PC-3 (cell line): ENCODE measurements at regions not wholly inside any gene's neighbourhood (a gene's known extent, or its start where the extent isn't known, plus 50 kb on each side); places are given as distances from the start of the nearest gene placed in this dataset.

Experiments used
- ATAC-seq: fragments of 200-7000 bp; cut with Tn5 transposase; 2 replicates; pipeline ENCODE4 v1.9.1; 2020; ENCODE audit warnings: mild to moderate bottlenecking, moderate library complexity
- BruUV-seq: library from RNA; stranded (reverse); fragments of 400-500 nt; replicated peaks from 2 replicates; lab custom pipeline; 2021; lab: Mats Ljungman, UMichigan
- CTCF ChIA-PET: fragments of 300-600 bp; sonication (Branson Sonifier 250); formaldehyde crosslinking; loops from one replicate; lab custom pipeline; 2022; ENCODE audit warnings: antibody characterized with exemption; lab: Charles Lee
- POLR2A ChIA-PET: fragments of 300-600 bp; sonication (Branson Sonifier 250); formaldehyde crosslinking; loops from one replicate; lab custom pipeline; 2022; ENCODE audit warnings: antibody characterized with exemption; ENCODE audit not compliant: unreplicated experiment; lab: Charles Lee
- DNase-seq: peaks from one replicate; pipeline ENCODE4 v3.0.0-alpha.2; 2015
- H2AFZ ChIP-seq: fragments of 300-600 bp; sonication (generic); 2 replicates; pipeline ENCODE4 v1.6.0; 2016; ENCODE audit warnings: antibody characterized with exemption, low read length
- H3F3A ChIP-seq: fragments of 300-600 bp; sonication (generic); one replicate; pipeline ENCODE4 v1.6.0; 2017; ENCODE audit warnings: antibody characterized with exemption, low read length, control low read depth, mild to moderate bottlenecking; ENCODE audit not compliant: unreplicated experiment
- H3K27ac ChIP-seq: fragments of 300-600 bp; sonication (generic); 2 replicates; pipeline ENCODE4 v1.5.1; 2016; ENCODE audit warnings: mild to moderate bottlenecking, low read length
- H3K27me3 ChIP-seq: fragments of 300-600 bp; sonication (generic); 2 replicates; pipeline ENCODE4 v1.6.1; 2016; ENCODE audit warnings: low read length, mixed read lengths
- H3K36me3 ChIP-seq: fragments of 300-600 bp; sonication (generic); 2 replicates; pipeline ENCODE4 v1.6.1; 2016; ENCODE audit warnings: low read depth, mixed run types, low read length, mixed read lengths
- H3K4me1 ChIP-seq: fragments of 300-600 bp; sonication (generic); 2 replicates; pipeline ENCODE4 v1.5.1; 2016; ENCODE audit warnings: low read length; ENCODE audit not compliant: insufficient read depth
- H3K4me2 ChIP-seq: fragments of 300-600 bp; sonication (generic); 2 replicates; pipeline ENCODE4 v1.6.0; 2016; ENCODE audit warnings: low read length
- H3K4me3 ChIP-seq: fragments of 300-600 bp; sonication (generic); 2 replicates; pipeline ENCODE4 v1.5.1; 2016; ENCODE audit warnings: mild to moderate bottlenecking, low read length, mixed read lengths
- H3K79me2 ChIP-seq: fragments of 300-600 bp; sonication (generic); 2 replicates; pipeline ENCODE4 v1.6.1; 2017; ENCODE audit warnings: low read length, mixed read lengths
- H3K9ac ChIP-seq: fragments of 300-600 bp; sonication (generic); 2 replicates; pipeline ENCODE4 v1.6.0; 2016; ENCODE audit warnings: mild to moderate bottlenecking, low read length
- H3K9me2 ChIP-seq: fragments of 300-600 bp; sonication (generic); replicated peaks from 2 replicates; pipeline ENCODE4 v1.6.1; 2016; ENCODE audit warnings: mixed run types, low read length, mixed read lengths
- H3K9me3 ChIP-seq: fragments of 300-600 bp; sonication (generic); 2 replicates; pipeline ENCODE4 v1.6.1; 2016; ENCODE audit warnings: low read length, mixed read lengths
- H4K20me1 ChIP-seq: fragments of 300-600 bp; sonication (generic); 2 replicates; pipeline ENCODE4 v1.6.1; 2016; ENCODE audit warnings: low read length, mixed read lengths
- EZH2 ChIP-seq: fragments of 300-600 bp; sonication (generic); IDR thresholded peaks from one replicate; pipeline ENCODE4 v1.6.1; 2017; ENCODE audit warnings: antibody characterized with exemption, mild to moderate bottlenecking, low read length; ENCODE audit not compliant: unreplicated experiment
- EZH2phosphoT487 ChIP-seq: fragments of 300-600 bp; sonication (generic); IDR thresholded peaks from 2 replicates; pipeline ENCODE4 v1.6.1; 2018; ENCODE audit warnings: mild to moderate bottlenecking, antibody characterized with exemption, low read length, borderline replicate concordance
- intact Hi-C: fragments of 100-400 bp; cut with micrococcal nuclease; formaldehyde crosslinking; loops from 2 replicates; pipeline ENCODE4 v1.9.0; 2023
- TF ChIP-seq, protein P1 (sequence below): fragments of 300-600 bp; sonication (generic); conservative IDR thresholded peaks from 2 replicates; pipeline ENCODE4 v1.5.1; 2017; ENCODE audit warnings: antibody characterized with exemption, low read depth, mild to moderate bottlenecking, low read length

DNA sequence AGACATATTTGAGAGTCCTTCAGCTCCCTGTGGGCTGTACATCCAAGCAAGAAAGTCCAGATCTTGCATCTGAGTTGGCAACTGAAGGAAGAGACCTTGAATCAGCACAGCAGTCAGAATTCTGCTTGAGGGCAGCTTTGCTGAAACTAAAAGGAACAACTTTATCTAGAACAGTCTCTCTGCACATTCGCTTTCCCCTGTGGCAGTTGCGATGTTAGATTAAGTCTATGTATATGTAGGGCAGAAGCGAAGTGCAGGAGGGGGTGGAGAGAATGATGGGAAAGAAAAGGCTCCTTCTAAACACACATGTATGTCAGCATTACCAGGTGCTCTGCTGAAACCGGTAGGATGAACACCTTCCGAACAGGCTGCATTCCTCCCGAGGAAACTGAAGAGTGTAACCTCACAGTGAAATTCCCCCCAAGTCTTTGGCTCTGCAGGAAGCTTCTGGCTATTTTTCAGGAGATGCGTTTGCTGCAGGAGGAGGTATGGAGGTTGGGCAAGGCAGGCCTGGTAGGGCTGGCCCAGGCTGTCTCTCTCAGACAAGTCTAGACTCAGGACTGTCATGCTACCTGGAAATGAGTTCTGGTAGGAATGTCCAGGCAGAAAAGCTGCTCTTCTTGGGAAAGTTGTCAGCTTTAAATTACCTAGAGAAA is 70.0 kb upstream of the ATL2 start:
- Histone ChIP-seq H3F3A (no peaks in the 10 kb centered on the region), H3K4me3 (no peak overlapping the region), H3K9me3 (no peaks in the 10 kb centered on the region), H3K4me2 (no peak overlapping the region), H3K9ac (no peak overlapping the region), H3K9me2 (no peaks in the 10 kb centered on the region), H4K20me1 (no peaks in the 10 kb centered on the region), H3K27ac (no peak overlapping the region), H3K27me3 (no peaks in the 10 kb centered on the region), H2AFZ (no peak overlapping the region), H3K4me1 (peaks cover 9% of the 10 kb centered on the region), H3K36me3 (no peaks in the 10 kb centered on the region), H3K79me2 (no peaks in the 10 kb centered on the region)
- ATAC-seq (no peak), DNase-seq (no peak)
- POLR2A ChIA-PET = no interaction called here
- BruUV-seq = no TSS peak
- TF ChIP-seq, protein P1, sequence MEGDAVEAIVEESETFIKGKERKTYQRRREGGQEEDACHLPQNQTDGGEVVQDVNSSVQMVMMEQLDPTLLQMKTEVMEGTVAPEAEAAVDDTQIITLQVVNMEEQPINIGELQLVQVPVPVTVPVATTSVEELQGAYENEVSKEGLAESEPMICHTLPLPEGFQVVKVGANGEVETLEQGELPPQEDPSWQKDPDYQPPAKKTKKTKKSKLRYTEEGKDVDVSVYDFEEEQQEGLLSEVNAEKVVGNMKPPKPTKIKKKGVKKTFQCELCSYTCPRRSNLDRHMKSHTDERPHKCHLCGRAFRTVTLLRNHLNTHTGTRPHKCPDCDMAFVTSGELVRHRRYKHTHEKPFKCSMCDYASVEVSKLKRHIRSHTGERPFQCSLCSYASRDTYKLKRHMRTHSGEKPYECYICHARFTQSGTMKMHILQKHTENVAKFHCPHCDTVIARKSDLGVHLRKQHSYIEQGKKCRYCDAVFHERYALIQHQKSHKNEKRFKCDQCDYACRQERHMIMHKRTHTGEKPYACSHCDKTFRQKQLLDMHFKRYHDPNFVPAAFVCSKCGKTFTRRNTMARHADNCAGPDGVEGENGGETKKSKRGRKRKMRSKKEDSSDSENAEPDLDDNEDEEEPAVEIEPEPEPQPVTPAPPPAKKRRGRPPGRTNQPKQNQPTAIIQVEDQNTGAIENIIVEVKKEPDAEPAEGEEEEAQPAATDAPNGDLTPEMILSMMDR = no peak
- TF ChIP-seq EZH2phosphoT487 = no peak
- no peak for TF ChIP-seq EZH2
- intact Hi-C loops = no loop called here
- CTCF ChIA-PET = interaction anchor here (0.6 to 1.1 kb wide), 3 partner anchors 21 to 681 kb away, joined by 3 read pairs; no protein-coding TSS in a partner anchor

DNA sequence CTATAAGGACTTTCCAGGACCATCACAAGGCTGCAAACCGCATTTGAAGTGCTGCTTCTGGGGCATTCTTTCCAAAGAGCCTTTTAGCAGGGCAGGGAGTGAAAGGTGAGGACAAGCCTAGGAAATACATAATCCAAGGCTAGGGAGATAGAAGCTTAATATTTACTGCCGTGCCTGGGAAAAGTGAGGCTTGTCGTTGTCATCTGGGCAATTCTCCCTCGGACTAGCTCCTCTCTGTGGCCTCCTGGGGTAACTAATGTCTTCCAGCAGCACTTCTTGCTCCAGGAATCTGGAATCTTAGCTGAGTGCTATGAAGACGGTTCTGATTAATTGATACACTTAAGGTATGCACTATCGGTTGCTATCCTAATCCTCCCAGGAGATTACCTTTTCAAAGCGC is 69.3 kb upstream of the ATL2 start:
- H3K9me2 ChIP-seq = no peaks in the 10 kb centered on the region
- no peaks in the 10 kb centered on the region for H3K36me3 ChIP-seq
- BruUV-seq = no TSS peak
- no peaks in the 10 kb centered on the region for H3K9me3 ChIP-seq
- H3K9ac ChIP-seq = no peak overlapping the region
- no peaks in the 10 kb centered on the region for H3K79me2 ChIP-seq
- no peaks in the 10 kb centered on the region for H4K20me1 ChIP-seq
- no peaks in the 10 kb centered on the region for H3K27me3 ChIP-seq
- peaks cover 9% of the 10 kb centered on the region for H3K4me1 ChIP-seq
- ChIA-PET CTCF (interaction anchor here (0.6 to 1.1 kb wide), 3 partner anchors 21 to 682 kb away, joined by 3 read pairs; no protein-coding TSS in a partner anchor), POLR2A (no interaction called here)
- DNase-seq (no peak), ATAC-seq (peak; percentile 44)
- intact Hi-C loops = no loop called here
- no peaks in the 10 kb centered on the region for H3F3A ChIP-seq
- no peak overlapping the region for H2AFZ ChIP-seq
- H3K27ac ChIP-seq = no peak overlapping the region
- H3K4me2 ChIP-seq = no peak overlapping the region
- no peak overlapping the region for H3K4me3 ChIP-seq
- TF ChIP-seq, protein P1 = peak; percentile 33; the same call in 1 of the 2 replicates
- no peak for TF ChIP-seq EZH2

DNA sequence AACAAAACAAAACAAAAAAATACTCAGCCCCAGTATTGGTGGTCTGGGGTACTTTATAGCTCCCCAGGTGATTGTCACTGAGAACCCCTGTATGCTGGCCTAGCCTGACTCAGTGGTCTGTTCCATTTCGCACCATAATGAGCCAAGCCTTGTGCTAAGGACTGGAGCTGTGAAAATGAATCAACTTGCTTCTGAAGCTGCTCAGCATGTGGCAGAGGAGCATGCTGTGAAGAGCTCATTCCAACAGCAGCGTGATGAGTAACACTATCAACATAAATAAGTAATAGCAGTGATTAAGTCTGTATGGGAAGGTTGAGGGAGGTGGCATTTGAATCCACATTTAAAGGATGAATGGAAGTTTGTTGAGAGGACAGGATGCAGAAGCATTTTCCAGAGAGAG is 67.2 kb upstream of the ATL2 start:
- no peaks in the 10 kb centered on the region for H3K9me2 ChIP-seq
- H3K27me3 ChIP-seq = no peaks in the 10 kb centered on the region
- H3K9ac ChIP-seq = no peak overlapping the region
- no peaks in the 10 kb centered on the region for H3K79me2 ChIP-seq
- no peaks in the 10 kb centered on the region for H3K9me3 ChIP-seq
- peaks cover 16% of the 10 kb centered on the region for H3K4me1 ChIP-seq
- H3K27ac ChIP-seq = no peak overlapping the region
- DNase-seq (peak; percentile 62), ATAC-seq (peak; percentile 86)
- H2AFZ ChIP-seq = 0 out of 2 replicates have a peak overlapping the region, but pooled peaks have one; percentile 2
- no peak overlapping the region for H3K4me3 ChIP-seq
- no peak overlapping the region for H3K4me2 ChIP-seq
- TF ChIP-seq EZH2phosphoT487 = no peak
- TF ChIP-seq, protein P1 = no peak
- TF ChIP-seq EZH2 = no peak
- H4K20me1 ChIP-seq = no peaks in the 10 kb centered on the region
- H3K36me3 ChIP-seq = no peaks in the 10 kb centered on the region
- CTCF ChIA-PET = no interaction called here
- H3F3A ChIP-seq = no peaks in the 10 kb centered on the region
- POLR2A ChIA-PET = interaction anchor here (0.6 kb wide), 1 partner anchor 21 kb away, joined by 4 read pairs; no protein-coding TSS in a partner anchor
- BruUV-seq = no TSS peak
- intact Hi-C loops = no loop called here
